NCI-H345 treated with DMSO at 0.1 percent for 48 hours (cell line): ENCODE measurements at regions not wholly inside any gene's neighbourhood (a gene's known extent, or its start where the extent isn't known, plus 50 kb on each side); places are given as distances from the start of the nearest gene placed in this dataset.
"Not testable (repeated sequence)": the region's sequence is repeated elsewhere in the genome, so short reads cannot be mapped to it uniquely, and the experiment has no call there.

Experiments
- DNase-seq: peaks from one replicate; lab custom pipeline; 2025; ENCODE audit not compliant: unreplicated experiment; lab: John Stamatoyannopoulos, UW

DNA sequence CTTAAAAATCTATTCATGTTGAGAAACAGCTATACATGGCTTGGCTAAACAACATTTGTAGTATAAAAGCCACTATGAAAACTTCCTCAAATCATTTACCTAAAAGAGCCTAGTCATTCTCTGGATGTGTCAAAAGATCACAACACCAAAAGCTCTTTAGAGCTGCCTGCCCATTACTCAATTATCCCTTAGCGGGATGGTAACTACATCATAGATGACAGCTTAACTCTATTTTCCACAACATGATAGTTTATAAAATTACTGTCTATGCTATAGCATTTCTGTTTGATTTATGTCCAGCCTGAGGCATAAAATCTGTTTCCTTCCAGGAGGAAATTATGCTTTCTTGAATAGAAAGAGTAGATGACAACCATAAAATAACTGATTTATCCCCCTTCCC, 777.6 kb upstream of the HS3ST5 start:
- no peak for DNase-seq

DNA sequence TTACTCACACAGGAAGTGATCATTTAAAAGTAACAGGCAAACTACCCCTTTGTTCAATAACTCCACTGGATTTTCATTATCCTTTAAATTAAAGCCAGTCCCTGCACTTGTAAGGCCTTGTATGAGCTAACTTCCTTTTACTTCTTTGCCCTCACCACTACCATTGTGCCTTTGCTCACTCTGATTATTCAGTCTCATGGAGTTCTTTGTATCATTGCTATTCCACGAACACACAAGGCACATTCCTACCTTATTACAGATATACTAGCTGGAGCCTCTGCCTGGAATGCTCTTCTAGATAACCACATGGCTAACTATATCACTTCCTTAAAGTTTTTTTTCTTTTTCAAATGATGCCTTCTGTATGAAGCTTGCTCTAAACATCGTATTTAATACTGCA, 748.6 kb upstream of the HS3ST5 start:
- no peak for DNase-seq

- DNase-seq: no peak
These were observed 735.7 kb upstream of the HS3ST5 start for GRCh38 chr6:115078555-115078954.

DNA sequence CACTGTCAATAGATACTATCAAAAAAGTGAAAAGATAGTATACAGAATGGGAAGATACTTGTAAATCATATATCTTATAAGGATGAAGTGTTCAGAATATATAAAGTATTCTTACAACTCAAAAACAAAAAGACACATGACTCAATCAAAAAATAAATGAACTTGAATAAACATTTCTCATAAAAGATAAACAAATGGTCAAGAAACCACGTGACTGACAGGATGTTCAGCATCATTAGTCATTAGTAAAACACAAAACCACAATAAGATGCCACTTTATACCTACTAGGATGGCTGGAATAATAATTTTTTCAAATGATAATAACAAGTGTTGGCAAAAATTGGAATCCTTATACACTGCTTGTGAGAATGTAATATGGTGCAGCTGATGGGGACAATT, 729.1 kb upstream of the HS3ST5 start:
- no peak for DNase-seq

DNA sequence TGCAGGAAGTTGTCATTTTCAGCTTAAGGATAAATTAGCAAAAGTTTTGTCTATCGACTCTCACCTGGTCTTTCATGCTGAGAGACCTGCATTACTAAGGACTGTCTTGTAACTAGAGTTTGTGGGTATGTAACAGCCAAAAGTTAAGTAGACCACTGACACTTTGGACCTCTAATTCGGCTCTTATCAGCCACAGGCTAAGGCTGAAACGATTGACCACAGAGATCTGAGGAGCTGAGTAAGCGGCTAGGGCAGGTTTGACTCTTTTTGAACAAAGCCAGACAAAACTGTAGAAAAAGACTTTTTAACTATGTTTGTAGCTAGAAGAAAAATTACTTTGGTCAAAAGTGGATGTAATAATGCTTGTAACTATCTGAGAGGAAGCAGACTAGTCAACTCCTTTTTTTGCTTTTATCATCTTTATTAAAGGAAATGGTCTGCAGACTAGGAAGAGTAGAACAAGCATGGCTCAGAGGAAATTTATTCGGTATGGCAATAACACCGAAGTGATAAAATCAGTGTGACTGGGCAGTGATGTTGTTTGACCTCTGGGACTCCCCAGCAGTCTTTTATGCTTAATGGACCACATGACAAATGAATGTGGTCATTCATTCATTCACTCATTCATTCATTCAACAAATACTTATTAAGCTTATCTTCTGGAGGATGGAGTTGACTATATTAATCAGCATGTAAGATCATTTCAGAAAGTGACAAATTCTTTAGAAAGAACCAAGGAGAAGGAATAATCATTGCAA, 725.0 kb upstream of the HS3ST5 start:
- DNase-seq: no peak

- no peak for DNase-seq
These were observed 721.9 kb upstream of the HS3ST5 start for GRCh38 chr6:115064680-115065079.

DNA sequence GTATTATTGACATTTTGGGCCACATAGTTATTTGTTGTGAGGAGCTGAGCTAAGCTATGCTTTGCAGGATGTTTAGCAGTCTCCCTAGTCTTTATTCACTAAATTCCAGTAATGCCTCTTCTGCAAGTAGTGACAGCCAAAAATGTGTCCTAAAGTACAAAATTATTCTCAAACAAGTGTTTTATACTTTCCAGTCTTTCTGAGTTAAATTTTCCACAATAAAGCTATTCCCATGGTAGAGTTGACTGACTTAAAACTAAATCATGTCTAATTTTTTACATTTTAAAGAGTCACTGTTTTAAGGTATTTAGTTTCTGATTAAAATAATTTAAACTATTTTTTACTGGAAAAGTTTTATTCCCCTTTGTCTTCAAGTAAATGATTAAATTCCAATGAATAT, 717.8 kb upstream of the HS3ST5 start:
- no peak for DNase-seq

DNA sequence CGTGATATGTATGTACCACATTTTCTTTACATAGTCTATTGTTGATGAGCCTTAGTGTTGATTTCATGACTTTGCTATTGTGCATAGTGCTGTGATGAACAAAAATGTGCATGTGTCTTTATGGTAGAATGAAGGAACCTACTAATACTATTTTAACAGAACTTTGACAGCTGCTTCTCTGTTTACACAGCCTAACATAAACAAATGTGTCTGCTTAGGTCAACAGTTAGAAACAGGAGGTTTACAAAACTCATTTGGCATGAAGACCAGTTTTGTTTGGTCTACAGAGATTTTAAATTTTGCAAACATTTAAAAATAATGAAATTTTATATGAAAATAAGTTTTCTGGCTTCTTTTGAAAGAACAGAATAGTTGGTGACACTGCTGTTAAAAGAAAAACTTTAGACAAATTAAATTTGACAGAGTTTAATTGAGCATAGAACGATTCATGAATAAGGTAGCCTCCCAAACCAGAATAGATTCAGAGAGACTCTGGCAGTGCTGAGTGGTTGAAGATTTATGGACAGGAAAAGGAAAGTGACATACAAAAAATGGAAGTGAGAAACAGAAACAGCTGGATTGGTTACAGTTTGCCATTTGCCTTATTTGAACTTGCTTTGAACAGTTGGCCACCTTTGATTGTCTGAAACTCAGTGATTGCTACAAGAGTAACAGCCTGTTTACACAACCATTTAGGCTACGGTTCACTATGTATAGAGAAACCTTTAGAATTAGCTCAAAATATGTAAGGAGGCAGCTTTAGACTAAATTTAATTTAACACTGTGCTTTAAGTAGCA, 715.8 kb upstream of the HS3ST5 start:
- no peak for DNase-seq

GRCh38 chr6:115055579-115055978, 712.8 kb upstream of the HS3ST5 start:
- no peak for DNase-seq

DNA sequence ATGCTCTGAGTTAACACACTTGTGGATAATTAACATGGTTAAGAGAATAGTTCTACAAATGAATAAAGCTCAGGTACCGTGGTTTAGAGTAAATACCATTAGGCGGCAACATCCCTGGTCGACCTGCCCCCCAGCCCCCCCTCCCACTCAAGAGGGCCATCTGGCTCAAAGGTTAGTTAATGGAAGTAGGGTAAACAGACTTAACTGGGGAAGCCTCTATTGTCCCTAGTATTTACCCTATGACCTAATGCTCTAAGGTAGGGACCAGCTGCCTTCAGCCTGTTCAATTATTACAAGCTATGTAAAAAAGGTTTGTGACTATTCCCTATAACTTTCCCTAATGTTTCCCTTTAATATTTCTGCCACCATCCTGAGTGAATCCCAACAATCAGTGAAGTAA, 711.4 kb upstream of the HS3ST5 start:
- DNase-seq: not testable (repeated sequence)

DNA sequence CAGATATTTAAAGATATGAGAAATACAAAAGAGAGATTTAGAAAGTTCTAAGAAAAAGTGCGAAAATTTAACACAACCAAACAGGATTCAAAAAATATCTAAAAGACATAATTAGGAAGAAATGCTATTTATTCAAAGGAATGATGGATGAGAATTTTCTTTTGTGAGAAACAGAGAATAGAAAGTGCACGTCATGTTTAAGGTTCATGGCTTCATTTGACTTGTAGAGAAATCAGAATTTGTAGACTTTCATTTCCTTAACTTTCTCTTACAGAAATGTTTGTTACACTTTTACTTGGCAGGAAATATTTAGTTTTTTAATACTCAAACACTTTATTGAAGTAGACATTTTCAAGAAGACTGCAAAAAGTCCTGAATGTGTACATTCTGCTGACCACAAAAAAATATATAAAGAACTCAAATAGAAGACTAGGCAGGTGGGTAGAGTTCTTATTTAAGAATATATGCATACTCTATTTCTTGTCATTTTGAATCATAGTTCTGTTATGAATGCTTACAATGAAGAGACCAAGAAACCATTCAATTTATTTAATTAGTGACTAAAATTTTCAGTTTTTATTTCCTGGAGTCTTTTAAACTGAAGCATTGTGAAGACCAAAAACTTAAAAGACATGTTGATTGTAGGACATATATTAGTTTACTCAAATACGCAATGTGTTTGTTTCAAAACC, 710.5 kb upstream of the HS3ST5 start:
- DNase-seq: no peak

- DNase-seq: no peak
These were observed 673.8 kb upstream of the HS3ST5 start for GRCh38 chr6:115016593-115016992.

DNA sequence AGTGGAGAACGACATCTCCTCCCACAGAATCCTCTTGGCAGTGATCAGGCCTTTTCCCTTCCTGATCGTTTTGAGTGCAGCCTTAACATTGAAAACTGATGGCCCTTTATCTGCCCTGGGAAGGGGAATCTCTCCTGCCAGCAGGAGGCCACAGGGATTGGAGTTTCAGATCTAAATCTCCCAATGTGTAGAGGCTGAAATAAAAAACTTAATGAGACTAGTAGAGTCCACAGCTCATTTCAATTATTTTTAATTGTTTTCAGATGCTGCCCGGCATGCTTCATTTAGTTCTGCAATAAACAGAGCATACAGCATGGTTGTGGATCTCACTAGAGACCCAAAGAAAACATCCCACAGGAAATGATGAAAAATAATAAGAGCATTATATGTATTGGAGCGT, 662.2 kb upstream of the HS3ST5 start:
- DNase-seq: no peak

DNA sequence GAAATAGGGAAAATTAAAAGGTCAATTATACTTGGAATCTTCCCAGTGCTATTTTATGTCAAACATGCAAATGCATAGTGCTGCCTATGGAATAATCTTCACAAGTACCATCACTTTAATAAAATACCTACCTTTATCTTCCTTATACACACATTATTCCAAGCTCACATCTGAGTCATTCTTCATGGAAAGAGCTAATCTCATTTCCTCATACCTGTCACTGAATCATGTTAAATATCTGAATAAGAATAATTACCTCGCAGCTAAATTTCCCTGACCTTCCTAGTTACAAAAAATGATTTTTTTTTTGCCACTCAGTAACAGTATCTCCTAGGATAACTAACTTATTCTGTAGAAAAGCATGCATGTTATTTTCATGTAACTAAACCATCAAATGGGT, 661.4 kb upstream of the HS3ST5 start:
- no peak for DNase-seq

- no peak for DNase-seq
These were observed 659.0 kb upstream of the HS3ST5 start for GRCh38 chr6:115001731-115002350.

DNA sequence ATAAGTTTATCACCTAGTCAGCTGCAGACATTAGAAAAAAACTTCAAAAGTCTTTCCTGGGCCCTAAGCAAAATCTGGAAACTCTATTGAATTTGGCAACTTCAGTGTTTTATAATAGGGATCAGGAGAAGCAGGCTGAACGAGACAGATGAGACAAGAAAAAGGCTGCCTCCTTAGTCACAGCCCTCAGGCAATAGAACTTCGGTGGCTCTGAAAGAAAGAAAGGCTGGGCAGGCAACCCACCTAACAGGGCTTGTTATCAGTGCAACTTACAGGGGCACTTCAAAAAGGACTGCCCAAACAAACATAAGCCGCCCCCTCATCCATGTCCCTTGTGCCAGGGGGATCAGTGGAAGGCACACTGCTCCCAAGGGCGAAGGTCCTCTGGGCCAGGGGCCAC, 657.9 kb upstream of the HS3ST5 start:
- DNase-seq: no peak

- no peak for DNase-seq
These were observed 655.7 kb upstream of the HS3ST5 start for GRCh38 chr6:114998492-114998891.

DNA sequence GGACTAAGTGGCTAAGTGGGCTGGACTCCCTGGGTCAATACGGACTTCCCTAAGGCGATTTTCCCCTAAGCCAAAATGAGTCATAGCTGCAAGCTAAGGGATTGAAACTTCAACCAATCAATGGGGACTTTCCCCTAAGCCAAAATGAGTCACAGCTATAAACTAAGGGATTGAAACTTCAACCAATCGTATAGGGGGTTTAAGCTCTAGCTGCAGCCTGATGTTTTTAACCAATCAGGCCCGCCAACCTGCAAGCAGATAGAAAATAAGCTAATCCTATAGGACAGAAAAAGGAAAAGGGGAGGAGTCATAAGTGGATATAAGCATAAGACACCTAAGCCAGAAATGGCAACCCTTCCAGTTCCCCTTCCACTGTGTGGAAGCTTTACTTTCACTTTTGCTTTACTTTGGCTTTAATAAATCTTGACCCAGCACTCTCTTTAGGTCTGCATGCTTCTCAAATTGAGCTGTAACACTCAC, 655.0 kb upstream of the HS3ST5 start:
- no peak for DNase-seq

DNA sequence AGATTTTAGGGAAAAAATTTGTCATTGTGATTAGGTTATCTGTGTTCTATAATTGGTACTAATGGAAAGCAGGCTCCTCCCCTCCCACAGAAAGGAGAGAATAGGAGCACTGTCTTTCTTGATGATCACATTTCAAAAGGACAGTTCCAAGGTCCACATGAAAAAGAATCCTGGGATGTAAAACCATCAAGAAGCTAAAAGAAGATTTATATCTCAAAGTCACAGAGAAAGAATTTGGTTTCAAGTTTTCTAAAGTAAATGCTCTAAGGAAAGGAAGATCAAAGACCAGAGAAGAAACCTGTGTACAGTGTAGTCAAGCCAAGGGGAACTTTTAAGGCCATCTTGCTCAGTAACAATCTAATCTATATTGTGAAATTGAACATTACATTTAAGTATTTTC, 652.7 kb upstream of the HS3ST5 start:
- DNase-seq: no peak

DNA sequence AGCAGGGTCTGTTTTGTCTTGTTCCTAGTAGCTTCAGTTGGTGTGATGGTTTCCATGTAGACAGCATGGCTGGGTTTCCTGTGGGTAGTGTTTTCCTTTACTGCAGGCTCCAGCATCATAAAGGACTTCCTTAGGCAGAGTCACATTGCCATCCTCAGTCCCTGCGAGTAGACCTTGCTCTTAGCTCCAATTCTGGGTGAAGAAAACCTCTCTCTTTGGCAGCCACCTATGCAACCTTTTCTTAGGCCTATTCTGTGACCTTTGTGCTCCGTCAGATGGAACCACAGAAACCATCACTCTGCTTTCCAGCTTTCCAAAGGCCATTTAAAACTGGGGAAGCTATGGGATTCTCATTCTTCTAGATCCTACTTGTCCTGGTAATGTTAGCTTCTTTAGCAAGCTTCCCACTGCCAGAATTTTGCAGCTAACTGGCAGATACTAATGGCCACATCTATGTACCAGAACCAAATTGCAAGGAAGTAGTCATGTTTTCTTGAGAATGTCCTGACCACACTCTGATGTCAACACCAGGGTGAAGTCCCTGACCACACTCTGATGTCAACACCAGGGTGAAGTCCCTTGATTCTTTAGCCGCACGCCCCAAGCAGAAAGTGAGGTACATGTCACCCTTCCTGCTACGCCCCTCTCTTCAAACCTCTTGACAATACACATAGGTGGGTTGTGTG, 646.6 kb upstream of the HS3ST5 start:
- DNase-seq: no peak

GRCh38 chr6:114987281-114987680, 644.5 kb upstream of the HS3ST5 start:
- no peak for DNase-seq
